ENCODE measurements at regions not wholly inside any gene's neighbourhood (a gene's known extent, or its start where the extent isn't known, plus 50 kb on each side); places are given as distances from the start of the nearest gene placed in this dataset.

- TF ChIP-seq POLR2A (IDR thresholded peaks at IDR 0.05) (no peak), CTCF (IDR thresholded peaks at IDR 0.05) (no peak)
Measured at GRCh38 chr6:3937438-3937837, 88.3 kb downstream of the FAM50B start.
